HG03354 (cell line): ENCODE measurements at regions not wholly inside any gene's neighbourhood (a gene's known extent, or its start where the extent isn't known, plus 50 kb on each side); places are given as distances from the start of the nearest gene placed in this dataset.

ENCODE experiments used
- ATAC-seq: cut with Tn5 transposase; IDR thresholded peaks from one replicate; pipeline ENCODE4 v1.9.1; 2021; ENCODE audit warnings: mild to moderate bottlenecking; ENCODE audit not compliant: unreplicated experiment, poor library complexity, severe bottlenecking

DNA sequence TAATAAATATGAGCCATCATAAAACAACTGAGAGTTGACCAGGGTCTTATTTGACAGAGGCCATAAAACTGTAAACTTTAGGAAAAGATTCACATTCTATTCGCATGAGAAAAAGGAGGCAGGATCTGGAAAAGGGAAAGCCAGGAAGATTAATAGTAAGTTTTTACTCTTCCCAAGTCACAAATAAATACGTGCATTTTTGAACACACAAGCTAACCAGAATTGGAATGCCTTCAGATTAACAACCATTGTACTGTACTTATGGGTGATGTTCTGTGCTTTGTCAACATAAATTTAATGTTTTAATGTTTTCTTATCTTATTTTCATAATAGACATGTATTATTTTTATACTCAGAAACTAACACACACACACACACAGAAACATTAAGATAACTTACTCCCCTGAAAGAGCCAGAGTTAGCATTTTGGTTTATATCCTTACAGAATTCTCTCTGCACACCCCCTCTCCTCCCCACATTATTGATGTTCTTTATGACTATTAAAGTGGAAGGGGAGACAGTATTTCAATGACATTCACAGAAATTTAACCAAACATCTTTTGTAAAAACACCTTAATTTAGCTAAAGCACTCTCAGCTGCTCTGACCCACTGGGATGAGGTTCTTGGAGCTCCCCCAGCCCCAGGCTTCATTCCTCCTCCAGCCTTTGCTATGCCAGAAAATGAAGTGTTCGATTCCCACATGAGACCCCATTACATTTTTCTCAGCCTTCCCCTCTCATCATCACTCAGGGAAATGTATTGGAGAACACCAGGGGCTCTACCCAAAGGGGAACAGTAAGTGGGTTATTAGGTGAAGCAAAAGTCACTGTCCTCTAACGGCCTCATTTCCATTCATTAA lies 155.5 kb downstream of the ESM1 start:
- ATAC-seq, result no peak

DNA sequence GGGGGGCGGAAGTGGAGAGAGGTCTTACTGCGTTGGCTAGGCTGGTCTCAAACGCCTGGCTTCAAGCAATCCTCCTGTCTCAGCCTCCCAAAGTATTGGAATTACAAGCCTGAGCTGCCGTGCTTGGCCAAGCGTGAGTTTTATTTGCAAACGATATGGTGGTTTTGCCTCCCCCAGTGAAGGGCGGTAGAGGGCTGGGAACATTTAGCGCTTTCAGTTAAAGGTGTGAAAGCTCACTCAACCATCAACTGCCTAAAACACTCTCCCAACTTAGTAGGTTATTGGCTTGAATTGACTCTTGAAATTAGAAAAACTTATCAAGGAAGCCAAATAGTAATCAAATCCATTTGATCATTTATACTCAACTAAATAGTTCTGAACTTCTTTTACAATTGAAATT lies 156.3 kb downstream of the ESM1 start:
- no peak for ATAC-seq

DNA sequence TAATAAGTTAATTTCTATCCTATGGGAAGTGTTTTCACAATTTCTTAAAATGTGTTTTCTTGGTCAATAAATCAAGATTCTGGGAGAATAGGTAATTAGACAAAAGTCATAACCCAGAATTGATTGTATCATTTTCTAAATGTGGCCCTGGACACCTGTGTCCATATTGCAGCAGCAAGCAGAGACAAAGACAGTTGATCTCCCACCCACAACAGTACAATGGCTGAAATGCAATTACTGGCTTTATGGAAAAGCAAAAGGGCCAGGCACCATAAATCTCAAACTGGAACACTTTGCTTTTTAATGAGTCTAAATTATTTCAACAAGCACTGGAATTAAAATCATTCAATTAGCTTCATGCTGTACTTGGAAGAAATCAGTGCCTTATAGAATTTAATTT lies 157.2 kb downstream of the ESM1 start:
- ATAC-seq, result no peak

DNA sequence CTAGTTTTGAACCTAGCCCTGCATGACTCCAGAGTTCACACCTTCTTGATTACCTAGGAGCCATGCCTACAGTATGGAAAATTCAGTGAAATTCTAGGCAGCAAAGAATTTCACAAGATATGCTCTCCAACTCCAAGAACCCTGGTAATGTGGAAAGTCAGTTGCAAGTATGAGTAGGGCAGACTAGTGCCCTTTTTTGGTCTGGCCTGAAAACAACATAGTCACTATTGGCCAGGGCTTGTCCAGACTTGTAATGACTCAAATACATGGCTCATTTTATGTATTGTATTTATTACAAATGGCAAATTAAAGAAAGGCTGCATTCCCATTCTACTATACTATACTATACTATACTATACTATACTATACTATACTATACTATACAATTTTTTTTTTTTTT lies 160.4 kb downstream of the ESM1 start:
- ATAC-seq, result no peak

DNA sequence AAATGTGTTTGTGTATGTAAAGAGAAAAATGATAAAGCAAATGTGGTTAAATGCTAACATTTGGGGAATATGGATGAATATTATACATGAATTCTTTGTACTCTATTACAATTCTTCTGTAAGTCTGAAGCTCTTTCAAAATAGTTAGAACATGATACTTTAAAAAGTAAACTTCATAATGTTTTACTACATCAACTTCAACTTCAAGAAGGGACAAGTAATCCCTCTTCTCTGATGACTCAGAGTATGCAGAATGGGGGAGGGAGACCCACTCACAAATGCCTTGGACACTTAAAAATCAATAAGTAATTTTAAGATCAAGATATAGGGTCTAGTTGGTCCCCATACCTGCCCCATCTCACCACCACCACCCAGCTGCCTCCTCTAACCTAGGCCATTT lies 162.4 kb downstream of the ESM1 start:
- no peak for ATAC-seq

DNA sequence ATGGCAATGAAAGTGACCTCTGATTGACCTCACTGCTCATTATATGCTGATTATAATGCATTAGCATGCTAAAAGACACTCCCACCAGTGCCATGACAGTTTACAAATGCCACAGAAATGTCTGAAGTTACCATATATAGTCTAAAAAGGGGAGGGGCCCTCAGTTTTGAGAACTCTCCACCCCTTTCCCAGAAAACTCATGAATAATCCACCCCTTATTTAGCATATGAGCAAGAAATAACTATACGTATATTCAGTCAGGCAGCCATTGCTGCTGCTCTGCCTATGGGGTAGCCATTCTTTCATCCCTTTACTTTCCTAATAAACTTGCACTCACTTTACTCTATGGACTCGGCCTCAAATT lies 163.1 kb downstream of the ESM1 start:
- ATAC-seq, result no peak

DNA sequence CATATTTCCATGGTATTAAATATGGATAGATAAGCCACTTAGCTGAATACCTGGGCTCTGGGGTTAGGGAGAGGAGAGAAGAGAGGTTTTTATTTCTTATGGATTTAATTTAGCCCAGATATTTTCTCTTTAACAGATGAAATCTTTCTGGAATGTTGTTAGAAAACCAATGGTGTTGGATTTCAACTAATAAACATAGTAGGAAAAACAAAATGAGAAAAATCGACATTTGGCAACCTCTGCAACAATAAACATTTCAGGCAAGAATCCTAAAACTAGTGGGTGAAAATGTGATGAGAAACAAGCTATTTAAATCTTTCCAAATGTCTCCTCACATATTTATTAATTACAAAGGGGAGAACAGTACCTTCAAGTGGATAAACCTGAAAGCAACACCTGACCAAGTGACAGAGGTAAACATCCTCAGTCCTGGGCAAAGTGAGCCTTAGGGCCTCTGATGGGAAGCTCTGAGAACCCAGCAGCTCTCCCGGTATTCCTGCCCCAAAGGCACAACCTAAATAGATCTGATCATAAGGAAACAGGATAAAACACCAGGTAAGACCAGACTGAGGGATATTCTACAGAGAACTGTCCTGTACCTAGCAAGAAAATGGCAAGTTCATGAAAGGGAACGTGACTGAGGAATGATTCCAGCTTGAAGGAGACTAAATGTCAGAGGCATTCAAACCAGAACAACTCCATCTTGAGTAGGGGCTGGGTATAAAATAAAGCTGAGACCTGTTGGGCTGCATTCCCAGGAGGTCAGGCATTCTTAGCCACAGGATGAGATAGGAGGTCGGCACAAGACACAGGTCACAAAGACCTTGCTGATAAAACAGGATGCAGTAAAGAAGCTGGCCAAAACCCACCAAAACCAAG lies 163.7 kb downstream of the ESM1 start:
- ATAC-seq, result no peak

DNA sequence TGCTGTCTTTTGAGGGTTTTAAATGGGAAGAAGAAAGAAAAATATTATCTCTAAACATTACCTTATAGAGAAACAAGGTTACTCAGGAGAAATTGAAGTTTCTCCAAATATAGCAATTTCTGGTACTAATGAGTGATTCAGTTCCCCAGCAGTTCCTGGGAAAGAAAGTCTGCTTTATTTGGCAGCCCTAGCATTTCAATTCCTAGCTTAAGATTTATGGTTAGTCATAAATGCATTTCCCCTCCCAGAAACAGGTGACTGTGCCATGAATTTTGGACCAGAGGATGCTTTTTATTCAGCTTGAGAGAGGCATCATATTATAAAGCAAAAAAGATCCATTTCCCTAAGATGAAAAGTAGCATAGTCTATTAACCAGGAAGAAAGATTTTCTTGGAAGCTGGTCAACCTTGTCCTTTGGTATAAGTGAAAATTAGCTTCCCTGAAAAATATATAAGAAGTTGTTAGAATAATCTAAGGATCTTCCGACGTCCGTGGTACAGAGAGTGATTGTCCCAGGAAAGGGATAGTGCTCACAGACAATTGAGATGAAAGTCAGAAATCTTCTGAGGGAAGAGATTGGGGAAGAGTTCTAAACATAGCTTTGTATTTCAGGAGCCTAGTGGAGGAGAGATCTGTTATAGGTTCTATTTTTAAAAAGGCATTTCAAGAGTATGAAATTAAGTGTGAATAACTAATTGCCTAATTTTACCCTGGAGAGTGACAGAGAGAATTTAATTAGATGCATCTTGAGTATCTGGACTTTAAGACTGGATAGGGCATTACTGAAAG lies 164.9 kb downstream of the ESM1 start:
- no peak for ATAC-seq

DNA sequence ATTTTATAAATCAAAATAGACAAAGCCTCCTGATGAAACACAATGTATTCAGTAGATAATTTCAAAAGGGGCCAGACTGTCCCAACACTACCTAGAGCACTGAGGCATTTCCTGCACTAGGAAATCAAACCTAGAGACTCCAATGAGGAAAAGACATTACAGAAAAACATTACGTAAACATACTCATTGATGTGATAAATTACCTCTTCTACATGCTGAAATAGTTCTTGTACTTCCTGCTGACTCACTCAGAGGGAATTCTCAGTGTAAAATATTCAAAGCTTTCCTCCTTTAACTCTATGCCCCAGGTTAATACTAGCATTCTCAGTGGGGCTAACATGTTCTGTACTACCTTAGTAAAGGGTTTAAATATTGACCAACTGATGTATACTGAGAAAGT lies 178.0 kb downstream of the ESM1 start:
- no peak for ATAC-seq

DNA sequence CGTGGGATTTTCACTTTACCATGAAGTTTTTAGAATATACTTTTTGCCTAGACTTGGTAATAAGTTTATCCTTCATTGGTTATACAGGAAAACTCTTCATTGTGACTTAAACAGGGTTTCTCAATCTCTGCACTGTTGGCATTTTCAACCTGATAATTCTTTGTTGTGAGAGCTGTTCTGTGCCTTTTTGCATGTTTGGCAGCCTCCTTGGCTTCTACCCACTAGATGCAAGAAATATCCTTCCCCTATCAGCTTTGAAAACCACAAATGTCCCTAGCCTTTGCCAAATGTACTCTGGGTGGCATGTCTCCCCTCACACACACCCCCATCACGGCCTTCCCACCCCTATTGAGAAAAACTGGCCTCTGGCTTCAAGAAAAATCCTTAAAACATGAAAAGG lies 180.9 kb downstream of the ESM1 start:
- no peak for ATAC-seq

DNA sequence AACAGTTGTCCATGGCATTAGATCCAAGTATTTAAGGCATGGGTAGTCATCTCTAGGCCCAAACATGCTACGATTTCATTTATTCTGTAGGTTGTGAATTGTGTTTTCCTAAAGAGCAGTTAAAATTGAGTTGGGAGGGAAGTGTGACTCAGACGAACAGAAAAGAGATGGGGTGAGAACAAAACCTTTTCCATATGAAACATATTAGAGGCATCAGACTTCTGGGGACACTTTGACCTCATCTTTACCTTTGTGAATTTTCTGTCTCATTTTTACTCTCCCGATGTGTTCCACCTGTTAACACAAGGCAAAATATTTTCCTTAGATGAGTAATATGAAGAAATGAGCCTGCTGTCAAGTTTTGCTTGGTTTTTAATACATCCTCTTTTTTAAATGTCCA lies 181.3 kb downstream of the ESM1 start:
- ATAC-seq, result no peak

DNA sequence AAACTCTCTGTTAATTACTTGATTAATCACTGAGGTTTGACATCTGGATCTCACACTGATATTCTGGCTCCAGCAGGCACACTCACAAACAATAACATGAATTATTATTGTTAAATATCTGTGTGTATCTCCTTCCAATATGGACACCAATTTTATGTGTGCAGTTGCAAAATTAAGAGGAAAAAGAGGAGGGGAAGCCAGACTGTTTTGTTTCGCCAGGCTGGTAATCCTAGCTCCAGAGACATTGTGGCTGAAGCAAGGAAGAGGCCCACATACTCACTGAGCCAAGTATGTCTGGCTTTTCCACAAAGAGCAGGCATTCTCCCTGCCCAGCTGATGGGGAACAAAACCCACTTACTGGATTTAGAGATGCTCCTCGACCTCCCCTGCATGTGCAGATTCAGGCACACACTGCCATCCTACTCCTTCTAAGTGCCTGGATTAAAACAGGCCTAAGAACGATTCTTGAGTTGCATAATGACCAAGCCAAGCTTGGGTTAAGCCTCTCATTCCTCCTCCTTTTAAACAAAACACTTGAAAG lies 181.9 kb downstream of the ESM1 start:
- no peak for ATAC-seq

DNA sequence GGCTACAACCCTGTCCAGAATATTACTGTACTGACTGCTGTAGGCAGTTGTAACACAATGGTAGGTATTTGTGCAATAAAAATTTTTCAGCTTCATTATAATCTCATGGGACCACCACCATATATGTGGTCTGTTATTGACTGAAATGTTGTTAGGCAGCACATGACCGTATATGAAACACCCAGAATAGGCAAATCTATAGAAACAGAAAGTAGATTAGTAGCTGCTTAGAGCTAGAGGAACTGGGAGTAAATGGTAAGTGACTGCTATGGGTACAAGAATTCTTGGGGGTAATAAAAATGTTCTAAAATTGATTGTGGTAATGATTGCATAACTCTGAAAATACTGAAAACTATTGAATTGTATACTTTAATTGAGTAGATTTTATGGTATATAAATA lies 185.7 kb downstream of the ESM1 start:
- ATAC-seq, result peak; percentile 94

DNA sequence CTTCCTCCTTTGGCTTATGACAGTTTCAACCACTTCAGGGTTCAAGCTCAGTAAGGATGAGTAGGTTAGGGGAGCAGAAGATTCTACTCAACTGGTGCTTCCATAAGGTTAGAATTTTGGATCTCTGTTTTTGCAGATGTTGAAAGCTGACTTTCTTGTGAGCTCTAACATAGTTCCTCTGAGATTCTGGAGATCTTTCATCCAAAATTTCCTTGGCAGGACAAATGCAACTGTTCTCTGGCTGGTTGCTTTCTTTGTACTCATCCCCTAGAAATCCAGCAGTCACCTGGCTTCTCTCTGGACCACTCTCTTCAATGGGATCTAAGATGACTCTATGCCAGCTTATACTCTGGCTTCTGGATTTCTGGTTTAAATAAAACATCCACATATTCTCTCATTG lies 189.6 kb downstream of the ESM1 start:
- ATAC-seq, result no peak

DNA sequence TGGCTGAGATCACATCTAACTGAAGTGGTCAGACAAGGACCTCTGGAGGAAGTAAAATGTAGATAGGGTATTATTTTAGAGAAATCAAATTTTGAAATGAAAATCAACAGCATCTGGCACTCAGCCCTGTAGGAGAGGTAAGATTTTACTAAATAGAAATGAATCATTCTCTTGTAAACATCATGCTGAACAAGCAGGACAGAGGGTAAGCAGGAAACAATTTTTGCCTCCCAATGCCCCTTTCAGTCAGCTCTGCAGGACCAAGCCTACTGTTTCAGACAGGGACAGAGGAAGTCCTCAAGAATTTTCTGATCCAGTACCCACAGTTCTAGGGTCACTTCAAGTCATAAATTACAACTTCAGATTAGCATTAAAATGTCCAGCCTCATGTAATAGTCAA lies 190.1 kb downstream of the ESM1 start:
- no peak for ATAC-seq

DNA sequence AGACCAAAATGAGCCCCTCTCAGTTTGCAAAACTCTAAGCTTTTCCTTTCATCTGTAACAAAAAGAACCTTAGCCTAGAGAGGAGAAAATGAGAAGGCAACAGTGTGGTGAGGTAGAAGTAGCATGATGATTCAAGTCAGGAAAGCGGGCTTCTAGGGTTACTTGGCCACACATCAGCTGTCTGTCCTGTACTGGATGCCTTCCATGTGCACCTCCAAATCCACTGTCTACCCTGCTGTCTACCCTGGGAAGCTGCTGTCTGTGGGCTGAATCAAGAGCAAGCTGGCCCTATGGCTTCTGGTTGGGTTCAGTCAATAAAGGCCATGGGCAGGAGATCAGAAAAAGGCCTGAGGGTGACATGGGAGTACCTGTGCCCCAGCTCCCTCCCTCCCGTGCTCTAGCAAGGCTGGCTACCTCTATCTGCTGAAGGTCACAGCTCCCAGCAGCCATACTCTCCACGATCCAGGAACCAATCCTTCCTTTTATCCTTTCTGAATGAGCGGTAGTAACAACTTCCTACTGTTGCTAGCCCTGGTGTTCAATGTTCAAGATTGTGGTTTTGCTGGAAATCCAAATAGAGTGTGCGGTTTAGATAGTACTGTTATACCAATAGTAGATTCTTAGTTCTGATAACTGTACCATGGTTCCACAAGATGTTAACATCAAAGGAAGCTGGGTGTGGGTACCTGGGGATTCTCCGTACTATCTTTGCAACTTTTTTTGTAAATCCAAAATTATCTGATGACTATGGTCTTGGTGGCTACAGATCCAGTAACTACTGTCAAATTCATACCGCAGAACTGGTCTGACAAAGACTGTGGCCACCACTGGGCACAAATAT lies 191.0 kb downstream of the ESM1 start:
- no peak for ATAC-seq

DNA sequence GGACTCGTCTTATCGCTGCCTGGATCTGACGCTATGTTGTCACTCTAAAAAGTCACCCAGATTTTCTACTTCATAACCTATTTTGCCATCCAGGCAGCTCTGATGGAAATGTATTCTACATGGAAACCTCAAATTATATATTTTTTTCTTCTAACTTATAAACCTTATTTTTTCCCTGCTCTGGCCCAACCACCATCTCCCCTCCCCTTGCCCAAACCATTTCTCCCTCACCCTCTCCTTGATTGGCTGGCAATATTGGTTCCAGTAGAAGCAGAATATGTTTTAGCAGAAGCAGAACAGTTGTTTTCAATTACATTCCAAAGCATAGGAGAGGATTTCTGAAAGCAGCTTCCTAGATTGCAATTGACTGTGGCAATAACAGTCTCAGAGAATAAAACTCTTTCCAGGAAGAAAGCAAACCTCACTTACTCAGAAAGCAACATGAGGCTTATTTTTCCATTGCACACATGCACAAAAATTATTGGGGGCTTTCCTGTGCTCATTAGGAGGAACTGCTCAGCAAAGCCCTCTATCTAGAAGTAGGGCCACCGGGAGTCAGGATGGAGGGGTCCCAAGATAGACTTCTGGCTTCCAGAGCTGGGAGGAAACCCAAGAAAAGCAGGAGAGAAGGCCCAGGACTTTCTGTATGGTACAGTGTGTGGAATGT lies 191.8 kb downstream of the ESM1 start:
- no peak for ATAC-seq

DNA sequence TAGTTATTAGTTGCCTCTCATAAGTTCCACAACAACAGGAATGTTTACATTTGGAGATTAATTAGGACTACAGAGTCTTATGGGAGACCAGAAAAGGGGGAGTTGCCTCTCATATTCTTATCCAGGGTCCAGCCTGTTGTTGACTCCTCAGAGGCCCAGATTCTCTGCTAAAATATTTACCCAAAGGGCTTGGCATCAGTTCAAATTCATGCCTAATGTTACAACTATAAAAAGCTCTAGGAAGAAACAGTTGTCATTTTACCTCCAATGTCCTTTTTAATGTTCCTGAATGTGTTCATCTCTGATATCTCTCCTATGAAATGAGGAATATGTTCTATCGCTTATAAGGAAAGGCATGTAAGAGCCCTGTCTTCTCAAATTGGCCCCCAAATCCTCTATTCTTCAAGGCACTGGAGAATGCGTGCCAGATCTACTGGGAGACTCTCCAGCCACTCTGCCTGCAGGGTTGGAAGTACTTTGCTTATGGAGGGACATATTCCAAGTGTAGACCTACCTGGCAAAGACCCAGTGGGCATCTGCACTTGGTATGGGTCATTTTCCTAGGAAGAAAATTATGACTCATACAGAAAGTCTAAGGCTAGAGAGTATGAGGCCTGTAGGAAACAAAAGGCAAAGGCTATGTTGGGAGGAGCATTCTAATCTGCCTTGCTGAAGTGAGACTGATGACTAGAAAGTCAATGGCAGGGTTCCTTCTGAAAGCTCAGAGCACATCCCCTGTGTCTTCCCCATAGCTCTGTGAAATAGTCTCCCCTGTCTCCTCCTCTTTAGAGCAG lies 192.6 kb downstream of the ESM1 start:
- no peak for ATAC-seq
